Activated T-helper 9 cell treated with anti-CD3 and anti-CD28 coated beads, Interleukin-2, amount 50 U/mL, for 16 hours (primary cell): ENCODE measurements at regions not wholly inside any gene's neighbourhood (a gene's known extent, or its start where the extent isn't known, plus 50 kb on each side); places are given as distances from the start of the nearest gene placed in this dataset.

Experiments used
- DNase-seq: peaks from one replicate; pipeline ENCODE4 v3.0.0-alpha.2; 2020; ENCODE audit warnings: low read depth

GRCh38 chr2:217689053-217689452 is 313.7 kb downstream of the TNS1 start:
- no peak for DNase-seq

- DNase-seq, result no peak
Measured at GRCh38 chr2:217688494-217688893, 314.3 kb downstream of the TNS1 start.

GRCh38 chr2:217687771-217688170 is 315.0 kb downstream of the TNS1 start:
- DNase-seq, result no peak

GRCh38 chr2:217685255-217685605 is 317.6 kb downstream of the TNS1 start:
- no peak for DNase-seq

- DNase-seq, result no peak
Measured at GRCh38 chr2:217684431-217685254, 318.2 kb downstream of the TNS1 start.

GRCh38 chr2:217683106-217683870 is 319.5 kb downstream of the TNS1 start:
- DNase-seq, result no peak

- DNase-seq, result no peak
Measured at GRCh38 chr2:217681791-217682190, 321.0 kb downstream of the TNS1 start.

- no peak for DNase-seq
Measured at GRCh38 chr2:217680381-217680780, 322.4 kb downstream of the TNS1 start.

- no peak for DNase-seq
Measured at GRCh38 chr2:217673627-217674026, 329.2 kb downstream of the TNS1 start.

- DNase-seq, result no peak
Measured at GRCh38 chr2:217672472-217672871, 330.3 kb downstream of the TNS1 start.

GRCh38 chr2:217671871-217672270 is 330.9 kb downstream of the TNS1 start:
- DNase-seq, result no peak

GRCh38 chr2:217671075-217671474 is 331.7 kb downstream of the TNS1 start:
- no peak for DNase-seq

- DNase-seq, result no peak
Measured at GRCh38 chr2:217669831-217670230, 333.0 kb downstream of the TNS1 start.

GRCh38 chr2:217667512-217667911 is 335.3 kb downstream of the TNS1 start:
- no peak for DNase-seq

- DNase-seq, result no peak
Measured at GRCh38 chr2:217667035-217667434, 335.8 kb downstream of the TNS1 start.

- DNase-seq, result no peak
Measured at GRCh38 chr2:217666338-217666737, 336.5 kb downstream of the TNS1 start.

GRCh38 chr2:217664761-217665160 is 338.0 kb downstream of the TNS1 start:
- DNase-seq, result no peak

- DNase-seq, result no peak
Measured at GRCh38 chr2:217662984-217663602, 339.7 kb downstream of the TNS1 start.

GRCh38 chr2:217661378-217661777 is 341.4 kb downstream of the TNS1 start:
- DNase-seq, result no peak

GRCh38 chr2:217660423-217660822 is 342.4 kb downstream of the TNS1 start:
- DNase-seq, result no peak

GRCh38 chr2:217658806-217659205 is 344.0 kb downstream of the TNS1 start:
- no peak for DNase-seq

GRCh38 chr2:217657252-217657651 is 345.5 kb downstream of the TNS1 start:
- no peak for DNase-seq

GRCh38 chr2:217656316-217656715 is 346.5 kb downstream of the TNS1 start:
- no peak for DNase-seq
